ENCODE measurements at regions not wholly inside any gene's neighbourhood (a gene's known extent, or its start where the extent isn't known, plus 50 kb on each side); places are given as distances from the start of the nearest gene placed in this dataset.

DNA sequence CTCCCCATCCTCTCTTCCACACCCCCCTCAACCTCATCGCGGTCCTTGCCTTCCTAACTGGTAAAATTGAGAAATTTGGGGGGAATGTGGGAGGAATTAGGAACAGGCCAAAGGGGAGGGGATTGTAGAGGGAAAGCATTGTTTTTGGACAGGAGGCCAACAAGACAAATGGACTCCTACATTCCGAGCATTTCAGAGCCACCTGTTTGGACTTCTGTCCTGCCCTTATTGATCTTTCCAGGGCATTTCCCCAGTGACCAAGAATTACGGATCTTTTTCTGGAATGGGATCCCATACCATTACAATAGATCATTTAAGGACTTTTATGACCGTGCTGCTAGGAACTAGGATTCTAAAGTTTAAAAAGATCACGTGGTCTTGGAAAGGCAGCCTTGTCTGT, 221.3 kb upstream of the ASIC2 start:
- DNase-seq (ENCODE audit: low read depth in 2 of 2): no peak

DNA sequence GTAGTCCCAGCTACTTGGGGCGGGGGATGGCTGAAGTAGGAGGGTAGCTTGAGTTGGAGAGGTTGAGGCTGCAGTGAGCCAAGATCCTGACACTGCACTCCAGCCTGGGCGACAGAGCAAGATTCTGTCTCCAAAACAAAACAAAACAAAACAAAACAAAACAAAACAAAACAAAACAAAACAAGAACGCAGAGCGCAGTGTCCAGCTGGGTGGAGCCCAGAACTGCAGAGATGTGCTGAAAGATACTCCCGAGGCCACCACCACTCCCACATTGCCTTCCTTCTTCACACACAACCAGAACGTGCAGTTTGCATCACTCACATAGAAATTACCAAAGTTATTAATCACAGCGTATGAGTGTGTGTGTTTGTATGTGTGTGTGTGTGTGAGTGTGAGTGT, 222.9 kb upstream of the ASIC2 start:
- no peak for DNase-seq (ENCODE audit: low read depth in 2 of 2)

- DNase-seq (ENCODE audit: low read depth in 2 of 2): no peak
Measured at GRCh38 chr17:33516645-33517044, 223.6 kb upstream of the ASIC2 start.

DNA sequence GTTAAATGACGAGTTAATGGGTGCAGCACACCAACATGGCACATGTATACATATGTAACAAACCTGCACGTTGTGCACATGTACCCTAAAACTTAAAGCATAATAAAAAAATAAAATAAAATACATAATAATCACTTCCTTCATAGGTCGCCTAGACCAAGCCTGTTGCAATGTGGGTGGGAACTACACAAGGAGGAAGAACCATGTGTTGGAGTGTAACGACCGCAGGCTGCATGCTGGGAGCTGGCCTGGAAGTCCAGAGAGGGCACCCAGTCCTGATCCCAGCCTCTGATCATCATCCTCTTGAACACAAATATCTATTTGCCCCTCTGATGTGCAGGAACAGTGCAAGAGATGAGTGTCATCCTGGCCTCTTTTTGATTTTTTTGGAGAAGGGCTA, 224.7 kb upstream of the ASIC2 start:
- no peak for DNase-seq (ENCODE audit: low read depth in 2 of 2)

- no peak for DNase-seq (ENCODE audit: low read depth in 2 of 2)
Measured at GRCh38 chr17:33519692-33520091, 226.6 kb upstream of the ASIC2 start.

- DNase-seq (ENCODE audit: low read depth in 2 of 2): no peak
Measured at GRCh38 chr17:33520426-33521330, 227.6 kb upstream of the ASIC2 start.

- DNase-seq (ENCODE audit: low read depth in 2 of 2): no peak
Measured at GRCh38 chr17:33521784-33522183, 228.7 kb upstream of the ASIC2 start.

DNA sequence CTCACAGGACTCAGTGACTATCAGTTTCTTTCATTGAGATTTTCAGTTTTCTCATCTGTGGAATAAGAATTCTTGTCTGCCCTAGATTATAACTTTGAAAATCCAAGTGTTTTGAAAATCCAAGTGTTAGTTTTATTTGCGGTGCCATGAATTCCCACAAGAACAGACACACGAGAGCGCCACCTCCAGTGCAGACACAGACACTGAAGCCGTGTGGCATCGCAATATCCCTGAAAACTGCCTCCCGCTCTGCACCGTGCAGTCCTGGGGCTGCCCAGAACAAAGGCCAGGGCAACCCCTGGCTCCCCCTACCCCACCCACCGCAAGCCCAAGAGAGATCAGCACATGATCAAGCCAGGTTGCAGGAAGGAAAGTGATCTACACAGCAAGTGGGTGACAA, 229.5 kb upstream of the ASIC2 start:
- DNase-seq (ENCODE audit: low read depth in 2 of 2): no peak

DNA sequence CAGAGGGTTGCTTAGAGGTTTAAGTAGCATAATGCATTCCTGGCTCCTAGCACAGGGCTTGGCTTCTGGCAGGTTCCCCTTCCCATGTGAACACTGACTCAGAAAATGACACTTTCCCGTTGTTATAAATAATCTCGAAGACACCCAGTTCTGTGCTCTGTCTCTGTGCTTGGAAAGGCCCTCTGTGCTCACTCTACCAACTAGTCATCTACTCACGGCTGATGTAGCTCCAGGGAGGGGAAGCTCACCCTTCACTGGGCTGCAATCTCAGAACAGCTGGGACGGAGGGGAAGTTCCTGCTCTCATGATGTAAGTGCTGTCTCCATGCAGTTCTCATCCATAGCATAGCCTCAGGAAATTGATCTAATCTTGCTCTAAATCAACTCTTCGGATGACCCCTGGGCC, 230.5 kb upstream of the ASIC2 start:
- no peak for DNase-seq (ENCODE audit: low read depth in 2 of 2)

GRCh38 chr17:33525186-33525585, 232.1 kb upstream of the ASIC2 start:
- DNase-seq (ENCODE audit: low read depth in 2 of 2): no peak

- no peak for DNase-seq (ENCODE audit: low read depth in 2 of 2)
Measured at GRCh38 chr17:33526717-33527116, 233.6 kb upstream of the ASIC2 start.

DNA sequence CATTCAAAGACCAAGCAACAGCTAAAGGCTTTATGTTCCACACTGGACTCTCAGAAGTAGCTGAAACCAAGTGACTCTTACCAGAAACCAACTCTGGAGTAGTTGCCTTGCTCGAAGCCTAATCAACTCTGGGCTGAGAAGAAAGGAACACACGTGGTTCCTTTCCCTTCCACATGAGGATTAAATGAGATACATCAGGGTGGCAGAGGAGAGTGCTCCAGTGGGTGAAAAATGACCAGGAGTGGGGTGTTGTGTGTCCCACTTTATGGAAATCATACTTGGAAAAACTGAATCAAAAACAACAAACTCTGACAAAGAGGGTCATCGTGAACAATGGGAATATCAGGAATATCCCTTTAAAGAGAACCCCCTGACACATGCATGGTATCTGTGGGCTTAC, 234.2 kb upstream of the ASIC2 start:
- no peak for DNase-seq (ENCODE audit: low read depth in 2 of 2)

DNA sequence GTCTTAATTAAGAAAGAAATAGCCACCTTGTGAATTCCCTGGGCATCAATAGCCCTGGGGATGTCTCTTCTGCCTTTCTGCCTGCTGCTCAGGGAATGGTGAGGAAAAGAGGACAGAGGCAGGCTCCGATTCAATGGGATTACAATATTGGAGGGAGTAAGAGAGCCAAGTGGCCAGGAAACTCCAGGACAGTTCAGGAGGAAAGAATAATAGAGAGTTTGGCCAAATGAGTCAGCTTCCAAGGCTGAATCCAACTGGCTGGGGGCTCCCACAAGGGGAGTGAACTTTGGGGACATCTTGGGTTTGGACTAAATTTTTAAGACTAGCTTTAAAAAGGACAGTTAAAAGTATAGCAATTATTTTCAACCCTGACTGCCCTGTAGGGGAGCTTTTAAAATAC, 235.8 kb upstream of the ASIC2 start:
- no peak for DNase-seq (ENCODE audit: low read depth in 2 of 2)

- DNase-seq (ENCODE audit: low read depth in 2 of 2): no peak
Measured at GRCh38 chr17:33529816-33530215, 236.7 kb upstream of the ASIC2 start.

GRCh38 chr17:33531311-33531710, 238.2 kb upstream of the ASIC2 start:
- no peak for DNase-seq (ENCODE audit: low read depth in 2 of 2)

GRCh38 chr17:33534087-33534486, 241.0 kb upstream of the ASIC2 start:
- DNase-seq (ENCODE audit: low read depth in 2 of 2): no peak

- DNase-seq (ENCODE audit: low read depth in 2 of 2): no peak
Measured at GRCh38 chr17:33545124-33545523, 252.0 kb upstream of the ASIC2 start.

DNA sequence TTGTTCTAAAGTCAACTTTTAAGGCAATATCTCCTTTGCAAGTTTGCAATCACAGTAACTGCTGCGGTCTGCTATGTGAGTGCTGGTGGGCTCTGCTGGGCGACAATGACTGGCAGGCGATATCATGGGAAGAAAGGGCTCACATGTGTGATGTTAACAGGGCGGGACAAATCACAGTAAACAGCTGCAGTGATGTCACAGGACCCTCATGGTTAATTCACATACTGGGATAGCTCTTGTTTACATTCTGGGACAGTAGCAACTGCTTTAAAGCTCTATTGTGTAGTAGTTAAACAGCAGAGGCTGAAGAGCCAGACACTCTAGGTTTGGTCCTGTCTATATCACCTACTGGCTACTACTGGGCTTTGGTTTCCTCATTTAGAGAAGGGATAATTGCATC, 257.2 kb upstream of the ASIC2 start:
- DNase-seq (ENCODE audit: low read depth in 2 of 2): no peak

DNA sequence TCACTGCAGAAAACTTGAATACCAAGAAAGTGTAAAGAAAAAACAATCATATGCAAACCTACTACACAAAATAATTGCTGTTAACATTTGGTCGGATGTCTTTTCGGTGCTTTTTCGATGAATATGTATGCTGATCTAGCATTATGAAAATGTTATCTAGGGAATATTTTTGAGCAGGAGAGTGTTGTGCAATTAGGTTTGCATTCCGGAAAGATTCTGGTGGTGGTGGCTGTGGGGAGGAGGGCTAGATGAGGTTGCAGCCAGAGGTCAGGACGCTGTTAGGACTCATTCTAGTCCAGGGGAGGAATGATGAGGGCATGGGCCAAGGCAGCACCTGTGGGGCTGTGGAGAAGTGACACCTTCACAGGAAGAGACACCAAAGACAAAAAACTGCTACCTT, 258.0 kb upstream of the ASIC2 start:
- no peak for DNase-seq (ENCODE audit: low read depth in 2 of 2)

DNA sequence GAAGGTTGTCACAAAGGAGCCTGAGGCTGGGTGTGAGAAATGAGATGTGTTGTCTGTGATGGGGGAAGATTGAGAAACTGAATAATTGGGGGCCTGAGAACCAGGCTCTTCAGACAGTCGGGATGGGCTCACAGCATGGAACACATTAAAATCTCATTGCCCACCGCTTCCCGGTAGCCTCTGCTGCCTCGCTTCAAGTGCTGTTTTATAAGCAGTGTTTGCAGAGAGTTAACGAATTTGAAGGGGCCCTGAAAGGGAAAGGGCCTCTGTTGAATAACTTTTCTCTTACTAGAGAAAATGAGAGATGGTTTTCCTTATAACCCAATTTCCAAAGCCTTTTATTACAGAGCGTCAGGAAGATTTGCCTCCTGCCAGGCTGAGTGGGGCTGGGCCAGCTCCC, 258.8 kb upstream of the ASIC2 start:
- no peak for DNase-seq (ENCODE audit: low read depth in 2 of 2)

GRCh38 chr17:33560165-33560564, 267.1 kb upstream of the ASIC2 start:
- DNase-seq (ENCODE audit: low read depth in 2 of 2): no peak

DNA sequence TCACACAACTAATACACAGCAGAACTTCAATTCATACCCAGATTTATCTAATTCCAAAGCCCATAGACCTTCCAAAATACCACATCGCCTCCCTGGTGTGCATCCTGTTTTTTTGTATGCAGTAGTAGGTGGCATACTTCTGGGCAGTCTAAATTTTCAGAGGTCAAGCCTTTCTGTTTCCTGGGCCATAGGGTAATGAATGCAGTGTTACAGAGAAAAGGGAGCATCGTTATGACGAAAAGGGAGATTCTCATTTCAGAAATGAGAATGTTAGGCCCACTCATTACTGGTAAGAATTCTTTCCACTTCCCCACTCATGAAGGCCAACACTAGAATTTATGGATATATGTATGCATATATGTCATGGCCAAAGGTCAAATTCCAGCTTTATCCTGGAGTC, 267.8 kb upstream of the ASIC2 start:
- no peak for DNase-seq (ENCODE audit: low read depth in 2 of 2)

DNA sequence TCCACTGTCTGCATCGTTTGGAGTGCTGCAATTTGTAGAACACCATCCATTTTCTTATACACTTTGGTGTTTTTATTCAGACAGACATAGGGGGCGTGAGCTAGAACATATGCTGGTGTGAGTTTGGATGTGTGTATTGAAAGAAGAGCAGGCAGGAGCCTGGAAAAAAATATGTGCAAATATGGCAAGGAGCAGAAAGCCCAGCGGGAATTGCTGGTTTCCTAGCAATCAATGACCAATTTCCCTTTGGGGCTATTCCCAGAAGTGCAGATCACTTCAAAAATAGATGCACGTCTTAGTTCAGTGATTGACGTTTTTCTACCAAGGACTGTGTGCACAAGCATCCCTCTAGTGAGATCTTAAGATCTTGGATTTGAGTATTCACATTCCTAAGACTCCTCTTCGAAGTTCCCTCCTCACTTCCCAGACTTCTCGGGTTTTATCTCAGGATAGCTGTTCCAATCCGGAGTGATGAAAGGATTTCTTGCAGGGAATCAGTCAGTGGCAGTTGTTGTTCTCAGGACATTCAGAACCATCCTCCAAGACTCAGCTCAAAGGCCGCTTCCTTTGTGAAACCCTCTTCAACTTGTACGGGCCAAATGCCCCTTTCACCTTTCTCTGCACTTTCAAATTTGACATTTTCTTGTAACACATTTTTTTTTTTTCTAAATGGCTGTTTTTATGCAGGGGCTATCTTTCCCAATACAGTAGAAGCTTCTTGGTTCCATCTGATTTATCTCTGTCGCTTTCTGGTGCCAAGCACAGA, 268.7 kb upstream of the ASIC2 start:
- DNase-seq (ENCODE audit: low read depth in 2 of 2): no peak

Measured in stimulated activated CD8-positive, alpha-beta memory T cell treated with anti-CD3 and anti-CD28 coated beads, Interleukin-2, amount 100 ng/mL, for 1 hour (primary cell).